H1 (cell line): ENCODE measurements at regions not wholly inside any gene's neighbourhood (a gene's known extent, or its start where the extent isn't known, plus 50 kb on each side); places are given as distances from the start of the nearest gene placed in this dataset.

Experiments
- CTCF ChIA-PET: fragments of 300-600 bp; sonication (Branson Sonifier 250); formaldehyde crosslinking; loops from one replicate; lab custom pipeline; 2021; ENCODE audit not compliant: partially characterized antibody; lab: Charles Lee
- POLR2A ChIA-PET: fragments of 300-600 bp; sonication (Branson Sonifier 250); formaldehyde crosslinking; loops from one replicate; lab custom pipeline; 2021; ENCODE audit warnings: inconsistent platforms; ENCODE audit not compliant: partially characterized antibody; lab: Charles Lee
- DNase-seq, 2 experiments: peaks; one replicate each; pipeline versions ENCODE4 v3.0.0 to v3.0.0-alpha.2; 2010 to 2022; ENCODE audit warnings: low spot score in 2 of 2, low read depth in 1 of 2, mixed read lengths in 1 of 2
- FAIRE-seq: peaks from 2 replicates; lab custom pipeline; 2011; peaks lifted over from hg19 to GRCh38; lab: Jason Lieb, UNC
- H2AFZ ChIP-seq: 2 replicates; pipeline ENCODE4 v1.8.1; 2012; ENCODE audit warnings: low read length, inconsistent platforms
- H2AK5ac ChIP-seq: 2 replicates; pipeline ENCODE4 v1.6.1; 2013; ENCODE audit warnings: low read depth, low read length
- H2BK120ac ChIP-seq: replicated peaks from 2 replicates; pipeline ENCODE3; 2013; ENCODE audit warnings: low read depth, low read length, inconsistent platforms
- H2BK12ac ChIP-seq: 2 replicates; pipeline ENCODE4 v1.6.1; 2013; ENCODE audit warnings: low read depth, low read length
- H2BK15ac ChIP-seq: 2 replicates; pipeline ENCODE4 v1.6.1; 2013; ENCODE audit warnings: low read length
- H2BK20ac ChIP-seq: 2 replicates; pipeline ENCODE4 v1.6.1; 2013; ENCODE audit warnings: low read length
- H2BK5ac ChIP-seq: 2 replicates; pipeline ENCODE4 v1.6.1; 2013; ENCODE audit warnings: low read depth, low read length
- H3K14ac ChIP-seq: 2 replicates; pipeline ENCODE4 v1.6.1; 2013; ENCODE audit warnings: inconsistent platforms; ENCODE audit not compliant: insufficient read length
- H3K18ac ChIP-seq: 2 replicates; pipeline ENCODE4 v1.6.1; 2013; ENCODE audit warnings: low read length; ENCODE audit errors: extremely low read depth
- H3K23ac ChIP-seq: 2 replicates; pipeline ENCODE4 v1.6.1; 2013; ENCODE audit warnings: inconsistent platforms; ENCODE audit not compliant: insufficient read length
- H3K23me2 ChIP-seq: 2 replicates; pipeline ENCODE4 v1.6.1; 2013; ENCODE audit warnings: low read depth, low read length
- H3K27ac ChIP-seq: 2 replicates; pipeline ENCODE4 v1.6.1; 2011; ENCODE audit warnings: low read depth, low read length, inconsistent platforms
- H3K27me3 ChIP-seq, 4 experiments: replicated peaks in 1 of 4; 1 replicate in 1 of 4; 2 replicates in 3 of 4; pipeline versions ENCODE4 v1.6.1 to v1.8.1; 2011 to 2013; ENCODE audit warnings: low read length in 3 of 4, mild to moderate bottlenecking in 3 of 4, inconsistent platforms in 2 of 4, mixed read lengths in 2 of 4, moderate library complexity in 1 of 4; ENCODE audit not compliant: control insufficient read depth in 3 of 4, insufficient read depth in 3 of 4; ENCODE audit errors: extremely low read depth in 1 of 4
- H3K36me3 ChIP-seq, 4 experiments: 2 replicates each; pipeline versions ENCODE4 v1.6.1 to v1.8.1; 2011 to 2013; ENCODE audit warnings: mild to moderate bottlenecking in 4 of 4, low read length in 3 of 4, moderate library complexity in 2 of 4, control low read depth in 1 of 4, inconsistent platforms in 1 of 4; ENCODE audit not compliant: insufficient read depth in 4 of 4, control insufficient read depth in 2 of 4
- H3K4ac ChIP-seq: replicated peaks from 2 replicates; pipeline ENCODE3; 2013; ENCODE audit warnings: low read length, low read depth, mixed read lengths, inconsistent platforms; ENCODE audit not compliant: insufficient read length
- H3K4me1 ChIP-seq, 4 experiments: replicated peaks in 1 of 4; 1 replicate in 1 of 4; 2 replicates in 3 of 4; pipeline versions ENCODE4 v1.6.1 to v1.8.1; 2011 to 2013; ENCODE audit warnings: low read length in 3 of 4, inconsistent platforms in 2 of 4, mixed read lengths in 1 of 4; ENCODE audit not compliant: insufficient read depth in 4 of 4, control insufficient read depth in 3 of 4
- H3K4me2 ChIP-seq, 2 experiments: 2 replicates each; pipeline versions ENCODE4 v1.6.1 to v1.8.1; 2011 to 2013; ENCODE audit warnings: low read depth in 2 of 2, low read length in 2 of 2, control low read depth in 1 of 2, inconsistent platforms in 1 of 2, mild to moderate bottlenecking in 1 of 2; ENCODE audit not compliant: insufficient read depth in 1 of 2
- H3K4me3 ChIP-seq, 4 experiments: fragments of 200-600, 300-600 bp in 1 of 4; sonication (generic), shearing (Covaris generic), sonication (Bioruptor Twin) in 1 of 4; 2 replicates each; pipeline versions ENCODE4 v1.5.1 to v1.8.1; 2011 to 2016; ENCODE audit warnings: low read length in 4 of 4, low read depth in 3 of 4, control low read depth in 2 of 4, inconsistent platforms in 2 of 4, mild to moderate bottlenecking in 2 of 4, mixed read lengths in 1 of 4, moderate library complexity in 1 of 4; ENCODE audit not compliant: insufficient read depth in 2 of 4; ENCODE audit errors: extremely low read depth in 1 of 4
- H3K56ac ChIP-seq: replicated peaks from 2 replicates; pipeline ENCODE3; 2013; ENCODE audit warnings: low read depth, mild to moderate bottlenecking, mixed read lengths, low read length, inconsistent platforms; ENCODE audit not compliant: insufficient read length
- H3K79me1 ChIP-seq: 2 replicates; pipeline ENCODE4 v1.6.1; 2013; ENCODE audit warnings: low read depth, low read length, control low read depth
- H3K79me2 ChIP-seq, 2 experiments: 2 replicates each; pipeline versions ENCODE4 v1.6.1 to v1.8.1; 2012 to 2013; ENCODE audit warnings: low read length in 2 of 2, mild to moderate bottlenecking in 2 of 2, inconsistent platforms in 1 of 2; ENCODE audit not compliant: insufficient read depth in 2 of 2, control insufficient read depth in 1 of 2
- H3K9ac ChIP-seq, 4 experiments: replicated peaks in 1 of 4; 1 replicate in 1 of 4; 2 replicates in 3 of 4; pipeline versions ENCODE4 v1.6.1 to v1.8.1; 2011 to 2013; ENCODE audit warnings: low read depth in 3 of 4, low read length in 3 of 4, control low read depth in 2 of 4, mild to moderate bottlenecking in 2 of 4, moderate library complexity in 2 of 4, inconsistent platforms in 1 of 4; ENCODE audit errors: extremely low read depth in 1 of 4
- H3K9me3 ChIP-seq, 2 experiments: 2 replicates each; pipeline versions ENCODE4 v1.6.1 to v1.8.1; 2012 to 2013; ENCODE audit warnings: mild to moderate bottlenecking in 2 of 2, moderate library complexity in 2 of 2, control low read depth in 1 of 2, inconsistent platforms in 1 of 2, low read depth in 1 of 2, low read length in 1 of 2, mixed read lengths in 1 of 2; ENCODE audit not compliant: insufficient read depth in 2 of 2
- H4K20me1 ChIP-seq, 2 experiments: replicated peaks in 1 of 2; 2 replicates each; pipeline versions ENCODE3 to v1.8.1; 2011 to 2013; ENCODE audit warnings: inconsistent platforms in 2 of 2, low read length in 2 of 2, mild to moderate bottlenecking in 1 of 2; ENCODE audit not compliant: insufficient read depth in 2 of 2, control insufficient read depth in 1 of 2
- H4K5ac ChIP-seq: 2 replicates; pipeline ENCODE4 v1.6.1; 2013; ENCODE audit warnings: low read length, low read depth, mixed read lengths, inconsistent platforms; ENCODE audit not compliant: insufficient read length
- H4K8ac ChIP-seq: 2 replicates; pipeline ENCODE4 v1.8.0; 2013; ENCODE audit warnings: mild to moderate bottlenecking, moderate library complexity, low read length, inconsistent platforms; ENCODE audit not compliant: insufficient read depth; ENCODE audit errors: extremely low read depth
- H4K91ac ChIP-seq: replicated peaks from 2 replicates; pipeline ENCODE3; 2013; ENCODE audit warnings: low read length, mixed read lengths, inconsistent platforms; ENCODE audit not compliant: insufficient read length
- ASH2L ChIP-seq: fragments of 200-600, 300-600 bp; sonication (generic); IDR thresholded peaks from one replicate; pipeline ENCODE4 v1.7.1; 2017; ENCODE audit warnings: low read length
- CHD1 ChIP-seq: IDR thresholded peaks from 2 replicates; pipeline ENCODE4 v1.6.1; 2012; ENCODE audit warnings: low read depth, low read length, improper control_type of control experiment
- GTF2F1 ChIP-seq: IDR thresholded peaks from 2 replicates; pipeline ENCODE4 v1.6.1; 2012; ENCODE audit warnings: low read depth, low read length, improper control_type of control experiment, borderline replicate concordance
- MAFK ChIP-seq: IDR thresholded peaks from 2 replicates; pipeline ENCODE4 v1.6.1; 2012; ENCODE audit warnings: low read depth, mild to moderate bottlenecking, improper control_type of control experiment, low read length
- POU5F1 ChIP-seq: IDR thresholded peaks from 2 replicates; pipeline ENCODE4 v1.6.1; 2011; ENCODE audit warnings: low read depth, mild to moderate bottlenecking, low read length, moderate library complexity
- RAD21 ChIP-seq, 2 experiments: IDR thresholded peaks in 1 of 2; conservative IDR thresholded peaks in 1 of 2; 2 replicates each; pipeline ENCODE4 v1.6.1; 2011; ENCODE audit warnings: low read depth in 2 of 2, low read length in 2 of 2, improper control_type of control experiment in 1 of 2, inconsistent platforms in 1 of 2, mild to moderate bottlenecking in 1 of 2, moderate library complexity in 1 of 2
- RFX5 ChIP-seq: IDR thresholded peaks from 2 replicates; pipeline ENCODE4 v1.6.1; 2011; ENCODE audit warnings: low read depth, low read length, improper control_type of control experiment, borderline replicate concordance
- RXRA ChIP-seq: IDR thresholded peaks from 2 replicates; pipeline ENCODE4 v1.6.1; 2011; ENCODE audit warnings: low read depth, mild to moderate bottlenecking, low read length, moderate library complexity; ENCODE audit not compliant: insufficient read depth
- TBP ChIP-seq: IDR thresholded peaks from 2 replicates; pipeline ENCODE4 v1.6.1; 2011; ENCODE audit warnings: low read depth, low read length, improper control_type of control experiment
- WGBS, 2 experiments: shearing (Covaris generic) in 1 of 2; methylation state at CpG; one replicate each; pipeline versions ENCODE4 v1.1.6 to v1.1.7; 2013 to 2015; ENCODE audit warnings: low lambda C conversion rate in 2 of 2, mixed read lengths in 2 of 2, inconsistent platforms in 1 of 2, low coverage in 1 of 2, missing lambda C conversion rate in 1 of 2; ENCODE audit not compliant: insufficient replicate concordance in 2 of 2, insufficient coverage in 1 of 2, insufficient read length in 1 of 2; ENCODE audit errors: extremely low coverage in 1 of 2, missing lambda C conversion rate in 1 of 2; 5-methylcytosine and 5-hydroxymethylcytosine counted together
- TF ChIP-seq, protein P1 (sequence below): IDR thresholded peaks from 2 replicates; pipeline ENCODE4 v1.6.1; 2012; ENCODE audit warnings: low read length, inconsistent platforms
- TF ChIP-seq, protein P2 (sequence below): IDR thresholded peaks from 2 replicates; pipeline ENCODE4 v1.6.1; 2012; ENCODE audit warnings: inconsistent platforms

DNA sequence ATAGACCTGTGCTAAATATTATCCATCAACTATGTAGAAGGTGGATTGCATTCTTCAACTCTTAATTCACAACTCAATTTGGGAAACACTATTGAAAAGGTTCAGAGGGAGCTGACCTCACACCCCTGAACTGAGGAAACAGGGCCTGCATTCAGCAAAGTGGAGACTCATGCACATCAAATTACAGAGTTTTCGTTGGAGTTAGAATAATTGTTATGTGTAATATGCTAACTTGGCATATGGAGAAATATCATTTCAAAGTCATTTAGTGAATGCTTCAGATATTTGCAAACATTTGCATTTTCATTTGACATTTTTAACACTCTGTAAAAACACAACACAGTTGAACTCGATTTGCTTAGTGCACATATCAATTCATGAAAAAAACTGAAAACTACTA lies 1102.8 kb upstream of the INTU start:
- Histone ChIP-seq H3K4me2 (no peak overlapping the region), H3K36me3 (no peaks in the 10 kb centered on the region), H3K27me3 (no peaks in the 10 kb centered on the region), H2AFZ (no peak overlapping the region), H3K79me1 (no peaks in the 10 kb centered on the region), H3K56ac (no peak overlapping the region), H3K9ac (no peak overlapping the region), H2AK5ac (no peak overlapping the region), H3K27ac (no peak overlapping the region), H3K4ac (no peak overlapping the region), H2BK15ac (no peak overlapping the region), H4K5ac (no peak overlapping the region), H2BK12ac (no peak overlapping the region), H3K79me2 (no peaks in the 10 kb centered on the region), H4K20me1 (no peaks in the 10 kb centered on the region), H3K23me2 (no peaks in the 10 kb centered on the region), H3K18ac (no peak overlapping the region), H3K4me3 (no peak overlapping the region), H4K91ac (no peak overlapping the region), H3K9me3 (peaks cover 0 to 3% of the 10 kb centered on the region in 2 experiments; a peak in 2 of 4 replicates), H3K23ac (no peak overlapping the region), H3K14ac (no peak overlapping the region), H2BK120ac (no peak overlapping the region), H3K4me1 (no peaks in the 10 kb centered on the region; a peak in 1 of 7 replicates), H2BK5ac (no peak overlapping the region), H2BK20ac (no peak overlapping the region), H4K8ac (no peak overlapping the region)
- ChIA-PET CTCF (no interaction called here), POLR2A (no interaction called here)
- FAIRE-seq: no peak
- 89% methylated on average over 2 of the region's 2 CpGs; no CpG with 5 or more reads in 1 of the 2 experiments for WGBS, 2 experiments
- no peak for DNase-seq
- TF ChIP-seq, protein P1, sequence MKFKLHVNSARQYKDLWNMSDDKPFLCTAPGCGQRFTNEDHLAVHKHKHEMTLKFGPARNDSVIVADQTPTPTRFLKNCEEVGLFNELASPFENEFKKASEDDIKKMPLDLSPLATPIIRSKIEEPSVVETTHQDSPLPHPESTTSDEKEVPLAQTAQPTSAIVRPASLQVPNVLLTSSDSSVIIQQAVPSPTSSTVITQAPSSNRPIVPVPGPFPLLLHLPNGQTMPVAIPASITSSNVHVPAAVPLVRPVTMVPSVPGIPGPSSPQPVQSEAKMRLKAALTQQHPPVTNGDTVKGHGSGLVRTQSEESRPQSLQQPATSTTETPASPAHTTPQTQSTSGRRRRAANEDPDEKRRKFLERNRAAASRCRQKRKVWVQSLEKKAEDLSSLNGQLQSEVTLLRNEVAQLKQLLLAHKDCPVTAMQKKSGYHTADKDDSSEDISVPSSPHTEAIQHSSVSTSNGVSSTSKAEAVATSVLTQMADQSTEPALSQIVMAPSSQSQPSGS: no peak
- no peak for TF ChIP-seq GTF2F1
- TF ChIP-seq RAD21 (IDR thresholded peaks at IDR 0.05 in 1 of 2, conservative IDR thresholded peaks at IDR 0.05 in 1 of 2; ENCODE audit: low read depth in 2 of 2, low read length in 2 of 2): no peak
- TF ChIP-seq MAFK: no peak
- no peak for TF ChIP-seq CHD1
- TF ChIP-seq, protein P2, sequence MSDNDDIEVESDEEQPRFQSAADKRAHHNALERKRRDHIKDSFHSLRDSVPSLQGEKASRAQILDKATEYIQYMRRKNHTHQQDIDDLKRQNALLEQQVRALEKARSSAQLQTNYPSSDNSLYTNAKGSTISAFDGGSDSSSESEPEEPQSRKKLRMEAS: no peak
- no peak for TF ChIP-seq RXRA
- no peak for TF ChIP-seq TBP
- no peak for TF ChIP-seq RFX5
- TF ChIP-seq POU5F1: no peak
- no peak for TF ChIP-seq ASH2L
